Activated CD8-positive, alpha-beta memory T cell treated with anti-CD3 and anti-CD28 coated beads, Interleukin-2, amount 10 ng/mL, durations not matched to agents 7 days and 5 days (primary cell): ENCODE measurements at regions not wholly inside any gene's neighbourhood (a gene's known extent, or its start where the extent isn't known, plus 50 kb on each side); places are given as distances from the start of the nearest gene placed in this dataset.

Experiments used
- ATAC-seq: fragments of 150-1000 bp; cut with Tn5 transposase; one replicate; pipeline ENCODE4 v1.10.0; 2021; ENCODE audit warnings: moderate library complexity
- CTCF ChIA-PET: fragments of 350-600 bp; sonication (Branson Sonifier 250); formaldehyde crosslinking; loops from one replicate; lab custom pipeline; 2021; ENCODE audit warnings: antibody characterized with exemption; lab: Charles Lee
- DNase-seq: peaks from one replicate; pipeline ENCODE4 v3.0.0-alpha.2; 2020
- H3K27ac Mint-ChIP-seq: one replicate; pipeline ENCODE4 v1.8.0; 2021; ENCODE audit warnings: mild to moderate bottlenecking, mixed read lengths
- H3K27me3 Mint-ChIP-seq: one replicate; pipeline ENCODE4 v1.8.0; 2021; ENCODE audit warnings: mixed read lengths
- H3K36me3 Mint-ChIP-seq: one replicate; pipeline ENCODE4 v1.8.0; 2021; ENCODE audit warnings: mild to moderate bottlenecking, mixed read lengths
- H3K4me1 Mint-ChIP-seq: one replicate; pipeline ENCODE4 v1.8.0; 2021; ENCODE audit warnings: mixed read lengths
- H3K4me3 Mint-ChIP-seq: one replicate; pipeline ENCODE4 v1.8.0; 2021; ENCODE audit warnings: mild to moderate bottlenecking, moderate library complexity, mixed read lengths
- H3K9me3 Mint-ChIP-seq: one replicate; pipeline ENCODE4 v1.8.0; 2022; ENCODE audit warnings: low read depth, mixed read lengths

- no peaks in the 10 kb centered on the region for H3K27me3 Mint-ChIP-seq
- peaks cover 6% of the 10 kb centered on the region for H3K9me3 Mint-ChIP-seq
- no peak overlapping the region for H3K4me3 Mint-ChIP-seq
- H3K4me1 Mint-ChIP-seq: no peaks in the 10 kb centered on the region
- CTCF ChIA-PET: no interaction called here
- no peak for ATAC-seq
- DNase-seq: no peak
- H3K36me3 Mint-ChIP-seq: no peaks in the 10 kb centered on the region
- H3K27ac Mint-ChIP-seq: no peak overlapping the region
Measured at GRCh38 chr4:125082729-125083417, 231.9 kb upstream of the FAT4 start.

GRCh38 chr4:125072269-125072668, 242.5 kb upstream of the FAT4 start:
- CTCF ChIA-PET: no interaction called here
- ATAC-seq: no peak
- H3K27me3 Mint-ChIP-seq: no peaks in the 10 kb centered on the region
- H3K27ac Mint-ChIP-seq: no peak overlapping the region
- H3K9me3 Mint-ChIP-seq: no peaks in the 10 kb centered on the region
- H3K4me1 Mint-ChIP-seq: no peaks in the 10 kb centered on the region
- no peak for DNase-seq
- no peaks in the 10 kb centered on the region for H3K36me3 Mint-ChIP-seq
- no peak overlapping the region for H3K4me3 Mint-ChIP-seq

- Mint-ChIP-seq H3K4me3 (no peak overlapping the region), H3K9me3 (peaks cover 5% of the 10 kb centered on the region), H3K27me3 (no peaks in the 10 kb centered on the region), H3K36me3 (no peaks in the 10 kb centered on the region), H3K27ac (no peak overlapping the region), H3K4me1 (no peaks in the 10 kb centered on the region)
- no peak for ATAC-seq
- CTCF ChIA-PET: no interaction called here
- DNase-seq: no peak
Measured at GRCh38 chr4:125070861-125071260, 243.9 kb upstream of the FAT4 start.

GRCh38 chr4:125062115-125063050, 252.4 kb upstream of the FAT4 start:
- H3K4me3 Mint-ChIP-seq: no peak overlapping the region
- no peaks in the 10 kb centered on the region for H3K27me3 Mint-ChIP-seq
- peaks cover 7% of the 10 kb centered on the region for H3K9me3 Mint-ChIP-seq
- CTCF ChIA-PET: no interaction called here
- ATAC-seq (no peak), DNase-seq (no peak)
- no peaks in the 10 kb centered on the region for H3K4me1 Mint-ChIP-seq
- no peak overlapping the region for H3K27ac Mint-ChIP-seq
- H3K36me3 Mint-ChIP-seq: no peaks in the 10 kb centered on the region

GRCh38 chr4:125060376-125060775, 254.4 kb upstream of the FAT4 start:
- Mint-ChIP-seq H3K9me3 (peaks cover 2% of the 10 kb centered on the region), H3K4me1 (no peaks in the 10 kb centered on the region), H3K36me3 (no peaks in the 10 kb centered on the region), H3K4me3 (no peak overlapping the region), H3K27me3 (no peaks in the 10 kb centered on the region), H3K27ac (no peak overlapping the region)
- DNase-seq: no peak
- ATAC-seq: no peak
- CTCF ChIA-PET: no interaction called here

GRCh38 chr4:125049711-125050110, 265.0 kb upstream of the FAT4 start:
- no peaks in the 10 kb centered on the region for H3K27me3 Mint-ChIP-seq
- CTCF ChIA-PET: no interaction called here

GRCh38 chr4:125045311-125045710, 269.4 kb upstream of the FAT4 start:
- H3K9me3 Mint-ChIP-seq: peaks cover 8% of the 10 kb centered on the region
- no peaks in the 10 kb centered on the region for H3K4me1 Mint-ChIP-seq
- H3K4me3 Mint-ChIP-seq: no peak overlapping the region
- ATAC-seq (no peak), DNase-seq (no peak)
- CTCF ChIA-PET: no interaction called here
- no peaks in the 10 kb centered on the region for H3K36me3 Mint-ChIP-seq
- no peak overlapping the region for H3K27ac Mint-ChIP-seq
- H3K27me3 Mint-ChIP-seq: no peaks in the 10 kb centered on the region

More at GRCh38 chr4:125049711-125050110, 265.0 kb upstream of the FAT4 start:
- DNase-seq (no peak), ATAC-seq (no peak)
- H3K4me3 Mint-ChIP-seq: no peak overlapping the region
- no peaks in the 10 kb centered on the region for H3K4me1 Mint-ChIP-seq
- H3K27ac Mint-ChIP-seq: no peak overlapping the region
- peaks cover 3% of the 10 kb centered on the region for H3K9me3 Mint-ChIP-seq
- H3K36me3 Mint-ChIP-seq: no peaks in the 10 kb centered on the region

- H3K27me3 Mint-ChIP-seq: no peaks in the 10 kb centered on the region
- peaks cover 8% of the 10 kb centered on the region for H3K9me3 Mint-ChIP-seq
- DNase-seq (no peak), ATAC-seq (no peak)
- H3K4me1 Mint-ChIP-seq: no peaks in the 10 kb centered on the region
- H3K4me3 Mint-ChIP-seq: no peak overlapping the region
- H3K27ac Mint-ChIP-seq: no peak overlapping the region
- CTCF ChIA-PET: no interaction called here
- no peaks in the 10 kb centered on the region for H3K36me3 Mint-ChIP-seq
Measured at GRCh38 chr4:125044886-125045285, 269.9 kb upstream of the FAT4 start.

- H3K27ac Mint-ChIP-seq: no peak overlapping the region
- ATAC-seq: no peak
- H3K27me3 Mint-ChIP-seq: no peaks in the 10 kb centered on the region
- no peak for DNase-seq
- CTCF ChIA-PET: no interaction called here
- H3K9me3 Mint-ChIP-seq: peaks cover 8% of the 10 kb centered on the region
- H3K36me3 Mint-ChIP-seq: no peaks in the 10 kb centered on the region
- no peaks in the 10 kb centered on the region for H3K4me1 Mint-ChIP-seq
- no peak overlapping the region for H3K4me3 Mint-ChIP-seq
Measured at GRCh38 chr4:125043486-125043885, 271.3 kb upstream of the FAT4 start.

GRCh38 chr4:125042041-125042440, 272.7 kb upstream of the FAT4 start:
- ATAC-seq: no peak
- CTCF ChIA-PET: no interaction called here
- Mint-ChIP-seq H3K9me3 (peaks cover 8% of the 10 kb centered on the region), H3K4me1 (no peaks in the 10 kb centered on the region), H3K27ac (no peak overlapping the region), H3K36me3 (no peaks in the 10 kb centered on the region), H3K27me3 (no peaks in the 10 kb centered on the region), H3K4me3 (no peak overlapping the region)
- no peak for DNase-seq

- Mint-ChIP-seq H3K4me1 (no peaks in the 10 kb centered on the region), H3K36me3 (no peaks in the 10 kb centered on the region), H3K4me3 (no peak overlapping the region), H3K9me3 (peaks cover 8% of the 10 kb centered on the region), H3K27ac (no peak overlapping the region), H3K27me3 (no peaks in the 10 kb centered on the region)
- DNase-seq (no peak), ATAC-seq (no peak)
- CTCF ChIA-PET: no interaction called here
Measured at GRCh38 chr4:125041372-125041930, 273.3 kb upstream of the FAT4 start.

- DNase-seq (no peak), ATAC-seq (no peak)
- H3K27ac Mint-ChIP-seq: no peak overlapping the region
Measured at GRCh38 chr4:125039550-125039949, 275.2 kb upstream of the FAT4 start.

GRCh38 chr4:125022855-125023501, 291.8 kb upstream of the FAT4 start:
- CTCF ChIA-PET: no interaction called here

More at GRCh38 chr4:125039550-125039949, 275.2 kb upstream of the FAT4 start:
- Mint-ChIP-seq H3K36me3 (no peaks in the 10 kb centered on the region), H3K27me3 (no peaks in the 10 kb centered on the region), H3K4me3 (no peak overlapping the region), H3K4me1 (no peaks in the 10 kb centered on the region), H3K9me3 (peaks cover 5% of the 10 kb centered on the region)
- CTCF ChIA-PET: no interaction called here

More at GRCh38 chr4:125022855-125023501, 291.8 kb upstream of the FAT4 start:
- Mint-ChIP-seq H3K27me3 (no peaks in the 10 kb centered on the region), H3K9me3 (no peaks in the 10 kb centered on the region), H3K4me3 (no peak overlapping the region), H3K27ac (no peak overlapping the region), H3K4me1 (no peaks in the 10 kb centered on the region), H3K36me3 (no peaks in the 10 kb centered on the region)
- DNase-seq: no peak
- ATAC-seq: no peak
